ENCODE measurements at regions not wholly inside any gene's neighbourhood (a gene's known extent, or its start where the extent isn't known, plus 50 kb on each side); places are given as distances from the start of the nearest gene placed in this dataset.

GRCh38 chr15:47876986-47877385, 159.7 kb downstream of the SEMA6D start:
- TF ChIP-seq, protein P1, sequence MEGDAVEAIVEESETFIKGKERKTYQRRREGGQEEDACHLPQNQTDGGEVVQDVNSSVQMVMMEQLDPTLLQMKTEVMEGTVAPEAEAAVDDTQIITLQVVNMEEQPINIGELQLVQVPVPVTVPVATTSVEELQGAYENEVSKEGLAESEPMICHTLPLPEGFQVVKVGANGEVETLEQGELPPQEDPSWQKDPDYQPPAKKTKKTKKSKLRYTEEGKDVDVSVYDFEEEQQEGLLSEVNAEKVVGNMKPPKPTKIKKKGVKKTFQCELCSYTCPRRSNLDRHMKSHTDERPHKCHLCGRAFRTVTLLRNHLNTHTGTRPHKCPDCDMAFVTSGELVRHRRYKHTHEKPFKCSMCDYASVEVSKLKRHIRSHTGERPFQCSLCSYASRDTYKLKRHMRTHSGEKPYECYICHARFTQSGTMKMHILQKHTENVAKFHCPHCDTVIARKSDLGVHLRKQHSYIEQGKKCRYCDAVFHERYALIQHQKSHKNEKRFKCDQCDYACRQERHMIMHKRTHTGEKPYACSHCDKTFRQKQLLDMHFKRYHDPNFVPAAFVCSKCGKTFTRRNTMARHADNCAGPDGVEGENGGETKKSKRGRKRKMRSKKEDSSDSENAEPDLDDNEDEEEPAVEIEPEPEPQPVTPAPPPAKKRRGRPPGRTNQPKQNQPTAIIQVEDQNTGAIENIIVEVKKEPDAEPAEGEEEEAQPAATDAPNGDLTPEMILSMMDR (IDR thresholded peaks at IDR 0.05; ENCODE audit: insufficient read depth, low read length, missing control alignments) = no peak
- ChIA-PET POLR2A (no interaction called here), CTCF (no interaction called here)

GRCh38 chr15:47877836-47878235, 160.5 kb downstream of the SEMA6D start:
- ChIA-PET POLR2A (no interaction called here), CTCF (no interaction called here)
- no peak overlapping the region for H3K4me3 ChIP-seq (ENCODE audit: low read depth, low read length)
- DNase-seq (ENCODE audit: low read depth, low spot score) = no peak
- TF ChIP-seq, protein P1 (IDR thresholded peaks at IDR 0.05; ENCODE audit: insufficient read depth, low read length, missing control alignments) = no peak

More at GRCh38 chr15:47876986-47877385, 159.7 kb downstream of the SEMA6D start:
- no peak overlapping the region for H3K4me3 ChIP-seq (ENCODE audit: low read depth, low read length)
- no peak for DNase-seq (ENCODE audit: low read depth, low spot score)

- TF ChIP-seq, protein P1 (IDR thresholded peaks at IDR 0.05; ENCODE audit: insufficient read depth, low read length, missing control alignments) = no peak
- CTCF ChIA-PET = no interaction called here
- DNase-seq (ENCODE audit: low read depth, low spot score) = peak; percentile 42
- no peak overlapping the region for H3K4me3 ChIP-seq (ENCODE audit: low read depth, low read length)
- POLR2A ChIA-PET = no interaction called here
Observed at GRCh38 chr15:47885920-47886319, 168.6 kb downstream of the SEMA6D start.

DNA sequence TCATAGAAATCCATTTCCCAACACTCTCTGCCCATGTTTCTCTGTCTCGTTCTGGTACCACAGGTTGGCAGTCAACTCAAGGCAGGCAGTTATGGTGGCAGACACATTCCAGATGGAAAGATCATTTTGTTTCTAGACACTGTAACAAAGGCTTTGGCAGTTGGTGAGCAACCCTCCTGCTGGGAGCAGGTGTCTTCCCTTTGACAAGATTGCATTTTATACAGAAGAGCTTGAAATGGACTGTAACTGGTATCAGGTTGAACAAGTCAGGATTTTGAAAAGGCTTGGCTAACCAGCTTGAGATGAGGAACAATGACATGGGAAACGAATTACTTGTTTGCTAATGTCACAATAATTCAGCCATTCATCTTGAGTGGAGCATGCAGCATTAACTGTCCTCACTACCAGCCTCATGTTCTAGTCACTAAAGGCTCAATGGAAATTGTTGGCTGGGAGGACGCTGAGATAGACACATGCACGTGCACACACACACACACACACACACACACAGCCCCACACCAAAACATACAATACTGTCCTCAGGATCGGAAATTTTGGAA, 170.0 kb downstream of the SEMA6D start:
- no peak overlapping the region for H3K4me3 ChIP-seq (ENCODE audit: low read depth, low read length)
- TF ChIP-seq, protein P1 (IDR thresholded peaks at IDR 0.05; ENCODE audit: insufficient read depth, low read length, missing control alignments) = no peak
- no peak for DNase-seq (ENCODE audit: low read depth, low spot score)
- ChIA-PET CTCF (no interaction called here), POLR2A (no interaction called here)

- ChIA-PET POLR2A (no interaction called here), CTCF (no interaction called here)
- DNase-seq (ENCODE audit: low read depth, low spot score) = no peak
- H3K4me3 ChIP-seq (ENCODE audit: low read depth, low read length) = no peak overlapping the region
- TF ChIP-seq, protein P1 (IDR thresholded peaks at IDR 0.05; ENCODE audit: insufficient read depth, low read length, missing control alignments) = no peak
Observed at GRCh38 chr15:47888385-47889100, 171.2 kb downstream of the SEMA6D start.

DNA sequence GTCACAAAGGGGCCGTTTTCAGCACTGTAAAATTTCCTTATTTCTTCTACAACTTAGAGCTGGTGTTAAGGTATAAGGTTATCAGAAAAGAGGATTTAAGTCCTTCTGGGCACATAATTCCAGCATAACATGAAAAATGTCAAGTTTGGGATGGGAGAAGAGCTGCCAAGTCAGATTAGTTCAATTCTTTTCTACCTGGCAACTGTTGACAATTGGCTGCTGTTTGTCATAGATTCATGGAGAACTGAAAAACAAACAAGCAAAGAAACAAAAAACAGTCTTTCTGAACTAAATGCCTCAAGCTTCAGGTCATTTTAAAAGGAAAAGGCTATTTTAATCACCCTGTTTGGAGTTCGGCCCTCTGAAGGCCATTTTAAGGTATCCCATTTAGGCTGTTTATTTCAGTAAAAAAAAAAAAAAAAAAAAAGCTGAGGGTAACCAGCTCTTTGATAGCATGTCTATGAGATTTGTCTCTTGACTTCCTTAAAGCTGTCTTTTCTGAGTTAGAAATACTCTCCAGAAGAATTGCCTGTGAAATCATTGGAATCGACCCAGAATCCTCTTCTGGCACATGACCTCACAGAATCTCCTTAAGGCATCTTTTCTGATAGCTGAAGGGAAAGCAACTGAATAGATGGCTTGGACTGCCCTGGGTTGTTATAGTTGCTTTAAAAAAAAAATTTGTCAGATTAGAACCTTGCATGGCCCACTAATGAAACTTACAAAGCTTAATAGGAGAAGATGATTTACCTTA, 173.3 kb downstream of the SEMA6D start:
- no peak overlapping the region for H3K4me3 ChIP-seq (ENCODE audit: low read depth, low read length)
- TF ChIP-seq, protein P1 (IDR thresholded peaks at IDR 0.05; ENCODE audit: insufficient read depth, low read length, missing control alignments) = no peak
- POLR2A ChIA-PET = no interaction called here
- DNase-seq (ENCODE audit: low read depth, low spot score) = no peak
- CTCF ChIA-PET = no interaction called here
